Nephron progenitor cell (in vitro differentiated cells): ENCODE measurements at regions not wholly inside any gene's neighbourhood (a gene's known extent, or its start where the extent isn't known, plus 50 kb on each side); places are given as distances from the start of the nearest gene placed in this dataset.

Experiments
- DNase-seq: peaks from one replicate; pipeline ENCODE4 v3.0.0; 2021
- H3K27ac Mint-ChIP-seq: 2 replicates; pipeline ENCODE4 v1.8.0; 2021; ENCODE audit warnings: mild to moderate bottlenecking, moderate library complexity, mixed read lengths
- H3K27me3 Mint-ChIP-seq: 2 replicates; pipeline ENCODE4 v1.8.0; 2021; ENCODE audit warnings: mild to moderate bottlenecking, low read depth, mixed read lengths; ENCODE audit not compliant: poor library complexity
- H3K36me3 Mint-ChIP-seq: 2 replicates; pipeline ENCODE4 v1.8.0; 2021; ENCODE audit warnings: low read depth, mixed read lengths
- H3K4me1 Mint-ChIP-seq: 2 replicates; pipeline ENCODE4 v1.8.0; 2021; ENCODE audit warnings: mixed read lengths
- H3K4me3 Mint-ChIP-seq: 2 replicates; pipeline ENCODE4 v1.8.0; 2021; ENCODE audit warnings: mild to moderate bottlenecking, moderate library complexity, mixed read lengths
- H3K9me3 Mint-ChIP-seq: 2 replicates; pipeline ENCODE4 v1.8.0; 2021; ENCODE audit warnings: mild to moderate bottlenecking, moderate library complexity, mixed read lengths
- CTCF ChIP-seq: fragments of 200-600 bp; sonication (generic); IDR thresholded peaks from 2 replicates; pipeline ENCODE4 v1.5.0; 2021; ENCODE audit warnings: antibody characterized with exemption

- no peak for DNase-seq
- peaks cover 5% of the 10 kb centered on the region for H3K4me1 Mint-ChIP-seq
- H3K27ac Mint-ChIP-seq, result no peak overlapping the region
- no peak overlapping the region for H3K4me3 Mint-ChIP-seq
- TF ChIP-seq CTCF, result no peak
- peaks cover 9% of the 10 kb centered on the region for H3K27me3 Mint-ChIP-seq
- H3K36me3 Mint-ChIP-seq, result no peaks in the 10 kb centered on the region
- no peaks in the 10 kb centered on the region for H3K9me3 Mint-ChIP-seq
Measured at GRCh38 chr3:134302674-134303073, 52.0 kb upstream of the RYK start.

GRCh38 chr3:134300520-134300919 lies 49.9 kb upstream of the RYK start:
- TF ChIP-seq CTCF, result peak; percentile 11
- no peaks in the 10 kb centered on the region for H3K36me3 Mint-ChIP-seq
- DNase-seq, result no peak
- H3K27me3 Mint-ChIP-seq, result peaks cover 4% of the 10 kb centered on the region
- peaks cover 5% of the 10 kb centered on the region for H3K4me1 Mint-ChIP-seq
- no peak overlapping the region for H3K4me3 Mint-ChIP-seq
- no peaks in the 10 kb centered on the region for H3K9me3 Mint-ChIP-seq
- H3K27ac Mint-ChIP-seq, result no peak overlapping the region
